ENCODE measurements at regions not wholly inside any gene's neighbourhood (a gene's known extent, or its start where the extent isn't known, plus 50 kb on each side); places are given as distances from the start of the nearest gene placed in this dataset.

DNA sequence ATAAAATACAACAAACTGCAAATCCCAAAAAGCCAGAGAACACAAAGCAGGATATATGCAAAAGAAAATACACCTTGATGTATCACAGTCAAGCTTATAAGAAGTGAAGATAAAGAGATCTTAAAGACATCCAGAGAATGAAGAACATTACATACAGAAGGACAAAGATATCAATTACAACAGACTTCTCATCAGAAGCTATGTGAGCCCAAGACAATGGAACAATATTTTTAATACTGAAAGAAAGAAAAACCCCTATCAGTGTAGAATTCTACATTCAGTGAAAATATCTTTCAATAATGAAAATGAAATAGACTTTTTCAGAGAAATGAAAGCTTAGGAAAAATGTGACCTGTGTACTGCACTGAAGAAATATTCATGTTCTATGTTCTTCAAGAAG, 104.5 kb upstream of the PHACTR3 start:
- no peak for DNase-seq

DNA sequence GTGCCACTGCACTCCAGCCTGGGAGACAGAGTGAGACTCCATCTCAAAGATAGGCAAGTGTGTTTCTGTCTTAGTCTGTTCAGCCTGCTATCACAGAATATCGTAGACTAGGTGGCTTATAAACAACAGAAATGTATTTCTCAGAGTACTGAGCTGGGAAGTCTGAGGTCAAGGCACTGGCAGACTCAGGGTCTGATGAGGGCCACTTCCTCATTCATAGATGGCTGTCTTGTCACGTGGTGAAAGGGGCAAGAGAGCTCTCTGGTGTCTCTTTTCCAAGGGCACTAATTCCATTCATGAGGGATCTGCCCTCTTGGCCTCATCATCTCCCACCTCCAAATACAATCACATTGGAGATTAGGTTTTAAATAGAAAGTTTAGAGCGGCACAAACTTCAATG, 95.6 kb upstream of the PHACTR3 start:
- DNase-seq = no peak

- no peak for DNase-seq
Measured at GRCh38 chr20:59512651-59513050, 91.7 kb upstream of the PHACTR3 start.

DNA sequence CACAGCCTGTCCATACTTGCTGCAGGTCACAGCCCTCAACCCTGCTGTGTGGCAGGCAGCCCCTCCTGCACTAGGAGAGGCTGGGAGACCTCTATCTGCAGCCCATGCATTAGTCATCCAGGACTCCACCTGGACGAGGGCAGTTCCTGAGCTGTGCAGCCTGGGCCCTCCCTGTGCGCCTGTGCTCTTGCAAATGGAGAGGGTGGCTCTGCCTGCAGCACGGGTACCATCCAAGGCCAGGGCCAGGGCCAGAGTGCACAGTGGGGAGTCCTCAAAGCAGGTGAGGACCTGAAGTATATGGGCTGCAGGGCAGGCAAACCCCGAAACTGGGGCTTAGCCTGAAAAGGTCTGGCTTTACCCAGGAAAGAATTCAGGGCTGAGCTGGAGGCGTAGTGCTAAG, 89.8 kb upstream of the PHACTR3 start:
- no peak for DNase-seq

DNA sequence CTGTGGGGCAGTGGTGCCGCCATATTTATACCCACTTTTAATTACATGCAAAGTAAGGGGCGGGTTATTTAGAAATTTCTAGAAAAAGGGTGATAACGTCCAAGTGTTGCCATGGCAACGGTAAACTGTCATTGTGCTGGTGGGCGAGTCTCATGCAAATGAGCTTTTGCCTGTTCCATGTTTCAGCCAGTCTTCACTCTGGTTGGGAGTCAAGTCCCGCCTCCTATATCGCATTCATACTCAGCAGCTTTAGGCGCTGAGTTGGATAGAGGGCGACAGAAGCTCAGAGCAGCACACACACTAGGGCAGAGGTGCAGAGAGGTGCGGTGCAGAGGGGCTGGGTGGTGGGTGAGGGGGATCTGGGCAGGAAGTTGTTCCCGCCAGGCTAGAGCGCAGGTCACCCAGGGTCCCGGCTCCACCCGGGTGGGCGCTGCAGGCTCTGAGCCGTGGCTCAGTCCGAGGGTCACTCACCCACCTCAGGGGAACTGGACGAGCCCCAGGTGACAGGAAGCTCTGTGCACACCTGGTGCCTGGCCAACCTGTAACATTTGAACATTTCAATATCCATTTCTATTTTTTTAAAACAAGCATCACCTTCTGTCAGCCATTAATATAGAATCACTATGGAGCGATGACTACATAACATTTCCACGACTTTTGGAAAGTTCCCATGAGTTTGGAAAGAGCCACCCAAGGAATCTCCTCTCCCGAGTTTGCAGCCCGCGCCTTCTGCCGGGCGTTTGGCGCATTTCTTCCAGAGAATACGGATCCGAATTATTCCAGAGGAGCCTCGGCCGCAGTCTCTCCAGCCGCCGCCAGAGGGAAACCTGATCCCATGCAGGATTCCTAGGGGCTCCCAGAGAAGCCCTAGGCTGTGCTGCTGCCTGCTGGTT, 89.1 kb upstream of the PHACTR3 start:
- peak; percentile 81 for DNase-seq

DNA sequence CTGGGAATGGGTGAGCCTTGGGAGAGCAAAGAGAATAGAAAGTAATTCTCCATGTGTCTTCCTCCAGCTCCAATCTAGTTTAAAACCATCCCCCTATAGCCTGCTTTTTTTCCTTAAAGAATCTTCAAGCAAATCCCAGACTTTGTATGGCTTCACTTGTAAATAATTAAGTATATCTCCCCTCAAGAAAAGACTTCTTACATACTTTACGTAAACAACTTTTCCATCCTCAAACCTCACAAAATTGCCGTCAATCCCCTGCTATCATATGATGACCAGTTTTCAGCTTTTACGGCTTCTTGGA, 88.5 kb upstream of the PHACTR3 start:
- DNase-seq = no peak

- peak; percentile 75 for DNase-seq
Measured at GRCh38 chr20:59518881-59519706, 85.2 kb upstream of the PHACTR3 start.

DNA sequence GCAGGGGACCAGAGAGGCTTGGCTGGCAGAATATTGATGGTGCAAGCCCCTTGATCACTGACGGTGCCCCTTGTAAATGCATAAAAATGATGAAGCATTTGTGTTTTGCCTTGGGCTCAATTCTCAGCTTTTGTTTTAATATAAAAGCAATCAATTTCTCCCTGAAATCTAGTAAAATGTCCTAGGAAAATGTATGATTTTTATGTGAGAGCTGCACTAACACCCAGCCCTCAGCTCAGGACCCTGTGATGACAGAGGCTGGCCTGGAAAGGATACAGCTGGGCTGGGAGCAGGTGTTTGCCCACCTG, 84.7 kb upstream of the PHACTR3 start:
- DNase-seq = no peak

- no peak for DNase-seq
Measured at GRCh38 chr20:59520814-59521213, 83.5 kb upstream of the PHACTR3 start.

DNA sequence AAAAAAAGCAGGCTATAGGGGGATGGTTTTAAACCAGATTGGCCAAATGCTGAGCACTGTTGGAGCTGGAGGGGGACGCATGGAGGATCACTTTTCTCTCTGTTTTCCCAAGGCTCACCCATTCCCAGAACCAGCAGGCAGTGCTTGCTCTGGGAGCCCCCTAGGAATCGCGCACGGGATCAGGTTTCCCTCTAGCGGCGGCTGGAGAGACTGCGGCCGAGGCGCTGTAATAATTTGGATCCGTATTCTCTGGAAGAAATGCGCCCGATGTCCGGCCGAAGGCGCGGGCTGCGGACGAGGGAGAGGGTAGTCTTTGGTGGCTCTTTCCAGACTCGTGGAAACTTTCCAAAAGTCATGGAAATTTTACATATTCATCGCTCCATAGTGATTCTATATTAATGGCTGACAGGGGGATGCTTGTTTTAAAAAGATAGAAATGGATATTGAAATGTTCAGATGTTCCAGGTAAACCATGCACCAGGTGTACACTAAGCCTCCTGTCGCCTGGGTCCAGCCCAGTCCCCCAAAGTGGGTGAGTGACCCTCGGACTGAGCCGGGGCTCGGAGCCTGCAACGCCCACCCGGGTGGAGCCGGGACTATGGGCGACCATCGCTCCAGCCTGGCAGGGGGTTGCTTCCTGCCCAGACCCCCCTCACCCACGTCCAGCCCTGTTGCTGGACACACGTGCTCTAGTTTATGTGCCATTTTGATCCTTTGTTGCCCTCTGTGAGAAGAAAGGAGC, 78.7 kb upstream of the PHACTR3 start:
- peak; percentile 78 for DNase-seq

- DNase-seq = peak; percentile 30
Measured at GRCh38 chr20:59526242-59527225, 77.8 kb upstream of the PHACTR3 start.

GRCh38 chr20:59530782-59531181, 73.6 kb upstream of the PHACTR3 start:
- no peak for DNase-seq

DNA sequence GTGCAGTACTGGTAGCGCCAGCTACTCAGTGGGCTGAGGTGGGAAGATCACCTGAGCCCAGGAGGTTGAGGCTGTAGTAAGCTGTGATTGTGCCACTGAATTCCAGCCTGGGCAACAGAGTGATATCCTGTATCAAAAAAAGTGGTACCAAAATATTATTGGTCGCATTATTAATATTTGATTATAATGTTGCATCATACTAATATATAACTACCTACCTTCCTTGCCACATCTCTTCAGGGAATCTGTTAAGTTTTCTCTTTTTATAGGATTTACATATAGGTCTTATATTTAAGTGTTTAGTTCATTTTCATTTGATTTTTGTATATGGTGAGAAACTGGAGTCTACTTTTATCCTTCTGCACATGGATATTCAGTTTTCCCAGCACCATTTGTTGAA, 66.3 kb upstream of the PHACTR3 start:
- DNase-seq = no peak

DNA sequence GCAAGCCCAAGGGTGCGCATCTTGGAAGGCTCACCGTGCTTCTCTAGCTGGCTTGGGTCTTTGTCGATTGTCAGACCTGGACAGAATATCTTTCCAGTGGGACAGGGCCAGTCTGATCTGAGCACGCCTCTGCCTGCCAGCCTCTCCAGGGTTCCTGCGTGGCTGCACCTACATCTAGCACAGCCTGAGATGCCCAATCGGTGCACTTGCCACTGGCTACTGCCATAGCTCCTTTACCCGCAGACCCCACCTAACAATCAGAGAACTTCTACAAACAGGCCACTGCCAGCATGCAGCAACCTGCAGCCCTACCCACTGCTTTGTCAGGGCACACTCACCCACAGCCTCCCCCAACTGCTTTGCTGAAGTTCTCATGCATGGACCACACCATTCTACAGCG, 56.7 kb upstream of the PHACTR3 start:
- no peak for DNase-seq

Data from NCI-H2171 treated with DMSO at 0.1 percent for 48 hours (cell line).